Osteocyte (in vitro differentiated cells): ENCODE measurements at regions not wholly inside any gene's neighbourhood (a gene's known extent, or its start where the extent isn't known, plus 50 kb on each side); places are given as distances from the start of the nearest gene placed in this dataset.

Experiments
- DNase-seq: peaks from one replicate; pipeline ENCODE4 v3.0.0; 2021; ENCODE audit warnings: mixed read lengths; ENCODE audit not compliant: unreplicated experiment; ENCODE audit errors: extremely low spot score
- H3K27ac Mint-ChIP-seq: one replicate; pipeline ENCODE4 v1.8.0; 2021; ENCODE audit warnings: mild to moderate bottlenecking, mixed read lengths; ENCODE audit not compliant: unreplicated experiment
- H3K27me3 Mint-ChIP-seq: one replicate; pipeline ENCODE4 v1.8.0; 2021; ENCODE audit warnings: mixed read lengths; ENCODE audit not compliant: unreplicated experiment
- H3K36me3 Mint-ChIP-seq: one replicate; pipeline ENCODE4 v1.8.0; 2021; ENCODE audit warnings: mixed read lengths; ENCODE audit not compliant: unreplicated experiment
- H3K4me1 Mint-ChIP-seq: one replicate; pipeline ENCODE4 v1.8.0; 2021; ENCODE audit warnings: mixed read lengths; ENCODE audit not compliant: unreplicated experiment
- H3K4me3 Mint-ChIP-seq: one replicate; pipeline ENCODE4 v1.8.0; 2021; ENCODE audit warnings: mild to moderate bottlenecking, moderate library complexity, mixed read lengths; ENCODE audit not compliant: unreplicated experiment
- H3K9me3 Mint-ChIP-seq: one replicate; pipeline ENCODE4 v1.8.0; 2021; ENCODE audit warnings: mixed read lengths; ENCODE audit not compliant: unreplicated experiment
- CTCF ChIP-seq: fragments of 200-600 bp; sonication (generic); IDR thresholded peaks from 2 replicates; pipeline ENCODE4 v1.5.0; 2021; ENCODE audit warnings: antibody characterized with exemption, mild to moderate bottlenecking, moderate library complexity

- Mint-ChIP-seq H3K9me3 (no peaks in the 10 kb centered on the region), H3K36me3 (no peaks in the 10 kb centered on the region), H3K27ac (no peak overlapping the region), H3K27me3 (no peaks in the 10 kb centered on the region), H3K4me3 (no peak overlapping the region), H3K4me1 (peaks cover 13% of the 10 kb centered on the region)
- no peak for TF ChIP-seq CTCF
- DNase-seq = no peak
Measured at GRCh38 chr18:39741755-39742466, 2176.3 kb upstream of the CELF4 start.

GRCh38 chr18:39737869-39738268, 2172.3 kb upstream of the CELF4 start:
- H3K36me3 Mint-ChIP-seq = no peaks in the 10 kb centered on the region
- H3K9me3 Mint-ChIP-seq = no peaks in the 10 kb centered on the region
- DNase-seq = no peak
- H3K27ac Mint-ChIP-seq = no peak overlapping the region
- no peak overlapping the region for H3K4me3 Mint-ChIP-seq
- peaks cover 3% of the 10 kb centered on the region for H3K4me1 Mint-ChIP-seq
- H3K27me3 Mint-ChIP-seq = no peaks in the 10 kb centered on the region
- no peak for TF ChIP-seq CTCF

GRCh38 chr18:39732918-39733317, 2167.3 kb upstream of the CELF4 start:
- TF ChIP-seq CTCF = no peak
- H3K27me3 Mint-ChIP-seq = no peaks in the 10 kb centered on the region
- no peak for DNase-seq
- H3K4me1 Mint-ChIP-seq = peaks cover 1% of the 10 kb centered on the region
- H3K36me3 Mint-ChIP-seq = no peaks in the 10 kb centered on the region
- H3K4me3 Mint-ChIP-seq = no peak overlapping the region
- no peaks in the 10 kb centered on the region for H3K9me3 Mint-ChIP-seq
- H3K27ac Mint-ChIP-seq = no peak overlapping the region

GRCh38 chr18:39730606-39731005, 2165.0 kb upstream of the CELF4 start:
- H3K36me3 Mint-ChIP-seq = no peaks in the 10 kb centered on the region
- H3K27ac Mint-ChIP-seq = no peak overlapping the region
- no peak for DNase-seq
- peak; percentile 41 for TF ChIP-seq CTCF
- no peaks in the 10 kb centered on the region for H3K9me3 Mint-ChIP-seq
- H3K4me1 Mint-ChIP-seq = peaks cover 1% of the 10 kb centered on the region
- H3K4me3 Mint-ChIP-seq = no peak overlapping the region
- no peaks in the 10 kb centered on the region for H3K27me3 Mint-ChIP-seq

- H3K9me3 Mint-ChIP-seq = no peaks in the 10 kb centered on the region
Measured at GRCh38 chr18:39724652-39725051, 2159.1 kb upstream of the CELF4 start.

More at GRCh38 chr18:39724652-39725051, 2159.1 kb upstream of the CELF4 start:
- Mint-ChIP-seq H3K27me3 (no peaks in the 10 kb centered on the region), H3K36me3 (no peaks in the 10 kb centered on the region), H3K4me3 (no peak overlapping the region), H3K27ac (no peak overlapping the region), H3K4me1 (no peaks in the 10 kb centered on the region)
- no peak for TF ChIP-seq CTCF
- DNase-seq = no peak
